Colonic mucosa (tissue), 4 donors: ENCODE measurements at regions not wholly inside any gene's neighbourhood (a gene's known extent, or its start where the extent isn't known, plus 50 kb on each side); places are given as distances from the start of the nearest gene placed in this dataset.

Experiments used
- DNase-seq: peaks from one replicate; pipeline ENCODE4 v3.0.0-alpha.2; 2020
- H3K27ac ChIP-seq: fragments of 200-600 bp; one replicate; pipeline ENCODE4 v1.8.0; 2021
- H3K27me3 ChIP-seq: fragments of 200-600 bp; one replicate; pipeline ENCODE4 v1.8.0; 2021
- H3K36me3 ChIP-seq: fragments of 200-600 bp; one replicate; pipeline ENCODE4 v1.8.0; 2021
- H3K4me1 ChIP-seq: fragments of 200-600 bp; one replicate; pipeline ENCODE4 v1.8.0; 2021; ENCODE audit warnings: mild to moderate bottlenecking
- H3K4me3 ChIP-seq: fragments of 200-600 bp; one replicate; pipeline ENCODE4 v1.8.0; 2021
- H3K9ac ChIP-seq, 2 donors: one replicate each; pipeline ENCODE4 v1.7.0; 2013; ENCODE audit warnings: control low read depth in 2 of 2, low read depth in 2 of 2, low read length in 2 of 2
- H3K9me3 ChIP-seq: fragments of 200-600 bp; one replicate; pipeline ENCODE4 v1.8.0; 2021
- CTCF ChIP-seq: fragments of 200-600 bp; IDR thresholded peaks from one replicate; pipeline ENCODE4 v1.8.0; 2022; ENCODE audit warnings: antibody characterized with exemption, mild to moderate bottlenecking
- intact Hi-C: fragments of 100-400 bp; cut with DNase I; formaldehyde crosslinking; loops from one replicate; pipeline ENCODE4 v1.14.1; 2022
- donor health status: healthy.
- donor health status: DM: no; HTN: no; CAD: no.
- donor health status: DM: no; HTN: no; CAD: no.

GRCh38 chr20:22717466-22717865 lies 133.1 kb upstream of the FOXA2 start:
- peak; percentile 73 for DNase-seq
- intact Hi-C loops = no loop called here

GRCh38 chr20:22719167-22719591 lies 134.8 kb upstream of the FOXA2 start:
- peak overlapping the region; percentile 49 for H3K27ac ChIP-seq
- no peaks in the 10 kb centered on the region for H3K36me3 ChIP-seq
- DNase-seq = peak; percentile 74
- H3K27me3 ChIP-seq = no peaks in the 10 kb centered on the region
- H3K9ac ChIP-seq = no peak overlapping the region
- H3K4me1 ChIP-seq = peaks cover 9% of the 10 kb centered on the region
- intact Hi-C loops = no loop called here
- H3K4me3 ChIP-seq = no peak overlapping the region
- no peak for TF ChIP-seq CTCF
- H3K9me3 ChIP-seq = no peaks in the 10 kb centered on the region

More at GRCh38 chr20:22717466-22717865, 133.1 kb upstream of the FOXA2 start:
- H3K9ac ChIP-seq = no peak overlapping the region
- no peak overlapping the region for H3K4me3 ChIP-seq
- peaks cover 9% of the 10 kb centered on the region for H3K4me1 ChIP-seq
- H3K9me3 ChIP-seq = no peaks in the 10 kb centered on the region
- no peaks in the 10 kb centered on the region for H3K27me3 ChIP-seq
- peak overlapping the region; percentile 8 for H3K27ac ChIP-seq
- no peak for TF ChIP-seq CTCF
- no peaks in the 10 kb centered on the region for H3K36me3 ChIP-seq

GRCh38 chr20:22720206-22720605 lies 135.8 kb upstream of the FOXA2 start:
- intact Hi-C loops = no loop called here
- Histone ChIP-seq H3K9ac (no peak overlapping the region), H3K9me3 (no peaks in the 10 kb centered on the region), H3K27ac (no peak overlapping the region), H3K36me3 (no peaks in the 10 kb centered on the region), H3K4me1 (peaks cover 9% of the 10 kb centered on the region), H3K4me3 (no peak overlapping the region), H3K27me3 (no peaks in the 10 kb centered on the region)
- TF ChIP-seq CTCF = no peak
- no peak for DNase-seq

- intact Hi-C loops = no loop called here
- H3K9ac ChIP-seq = no peak overlapping the region
Observed at GRCh38 chr20:22722811-22723210, 138.4 kb upstream of the FOXA2 start.

GRCh38 chr20:22723659-22724058 lies 139.3 kb upstream of the FOXA2 start:
- no peaks in the 10 kb centered on the region for H3K9me3 ChIP-seq
- H3K27me3 ChIP-seq = no peaks in the 10 kb centered on the region
- DNase-seq = no peak
- no peak overlapping the region for H3K4me3 ChIP-seq
- no peak overlapping the region for H3K27ac ChIP-seq
- H3K4me1 ChIP-seq = peaks cover 9% of the 10 kb centered on the region
- intact Hi-C loops = no loop called here
- no peak for TF ChIP-seq CTCF
- H3K36me3 ChIP-seq = no peaks in the 10 kb centered on the region
- H3K9ac ChIP-seq = no peak overlapping the region

More at GRCh38 chr20:22722811-22723210, 138.4 kb upstream of the FOXA2 start:
- no peak for TF ChIP-seq CTCF
- no peaks in the 10 kb centered on the region for H3K36me3 ChIP-seq
- no peak overlapping the region for H3K27ac ChIP-seq
- no peak for DNase-seq
- no peaks in the 10 kb centered on the region for H3K9me3 ChIP-seq
- H3K27me3 ChIP-seq = no peaks in the 10 kb centered on the region
- H3K4me3 ChIP-seq = no peak overlapping the region
- peaks cover 9% of the 10 kb centered on the region for H3K4me1 ChIP-seq
